Neural cell (in vitro differentiated cells): ENCODE measurements at regions not wholly inside any gene's neighbourhood (a gene's known extent, or its start where the extent isn't known, plus 50 kb on each side); places are given as distances from the start of the nearest gene placed in this dataset.
"Not testable (repeated sequence)": the region's sequence is repeated elsewhere in the genome, so short reads cannot be mapped to it uniquely, and the experiment has no call there.

ENCODE experiments used
- H2AFZ ChIP-seq: fragments of 200-600, 300-800 bp; sonication (generic), shearing (Covaris generic); 2 replicates; pipeline ENCODE4 v1.6.0; 2014; ENCODE audit warnings: low read depth, mild to moderate bottlenecking, antibody characterized with exemption, low read length, moderate library complexity
- H3F3A ChIP-seq: fragments of 200-600 bp; shearing (Covaris generic); 2 replicates; pipeline ENCODE4 v1.6.1; 2016; ENCODE audit warnings: mild to moderate bottlenecking, moderate library complexity, mixed read lengths, antibody characterized with exemption, low read length; ENCODE audit not compliant: insufficient read depth, poor library complexity, severe bottlenecking
- H3K27ac ChIP-seq: fragments of 200-600, 300-800 bp; sonication (generic), shearing (Covaris generic); 2 replicates; pipeline ENCODE4 v1.5.1; 2014; ENCODE audit warnings: mild to moderate bottlenecking, low read length, moderate library complexity
- H3K27me3 ChIP-seq: fragments of 300-800, 200-600 bp; sonication (generic), shearing (Covaris generic); 2 replicates; pipeline ENCODE4 v1.6.0; 2014; ENCODE audit warnings: mild to moderate bottlenecking, low read depth, low read length, moderate library complexity; ENCODE audit not compliant: insufficient read depth
- H3K36me3 ChIP-seq: fragments of 300-800, 200-600 bp; sonication (generic), shearing (Covaris generic); 2 replicates; pipeline ENCODE4 v1.5.1; 2014; ENCODE audit warnings: mild to moderate bottlenecking, antibody characterized with exemption, low read length, moderate library complexity; ENCODE audit not compliant: insufficient read depth
- H3K4me2 ChIP-seq: fragments of 300-800, 200-600 bp; sonication (generic), shearing (Covaris generic); 2 replicates; pipeline ENCODE4 v1.6.0; 2014; ENCODE audit warnings: mild to moderate bottlenecking, low read length
- H3K4me3 ChIP-seq: fragments of 300-800, 200-600 bp; sonication (generic), shearing (Covaris generic); 2 replicates; pipeline ENCODE4 v1.5.1; 2014; ENCODE audit warnings: mild to moderate bottlenecking, low read length, moderate library complexity
- H3K79me2 ChIP-seq: fragments of 200-600 bp; shearing (Covaris generic); replicated peaks from 2 replicates; pipeline ENCODE4 v1.6.0; 2014; ENCODE audit warnings: mild to moderate bottlenecking, low read length, moderate library complexity; ENCODE audit not compliant: insufficient read depth
- H3K9ac ChIP-seq: fragments of 300-800, 200-600 bp; sonication (generic), shearing (Covaris generic); 2 replicates; pipeline ENCODE4 v1.6.1; 2016; ENCODE audit warnings: mild to moderate bottlenecking, low read length, mixed read lengths
- H3K9me2 ChIP-seq: fragments of 200-600 bp; shearing (Covaris generic); 2 replicates; pipeline ENCODE4 v1.6.1; 2016; ENCODE audit warnings: mild to moderate bottlenecking, low read length, mixed read lengths; ENCODE audit not compliant: insufficient read depth
- H3K9me3 ChIP-seq: fragments of 200-600, 300-800 bp; sonication (generic), shearing (Covaris generic); 2 replicates; pipeline ENCODE4 v1.6.1; 2016; ENCODE audit warnings: mild to moderate bottlenecking, mixed run types, low read length, moderate library complexity, mixed read lengths
- H4K20me1 ChIP-seq: fragments of 200-600 bp; shearing (Covaris generic); 2 replicates; pipeline ENCODE4 v1.6.1; 2016; ENCODE audit warnings: mild to moderate bottlenecking, mixed run types; ENCODE audit not compliant: insufficient read depth
- CTCF ChIP-seq: fragments of 450-650 bp; IDR thresholded peaks from 2 replicates; pipeline ENCODE4 v1.5.1; 2014; ENCODE audit warnings: antibody characterized with exemption, mild to moderate bottlenecking, moderate library complexity; ENCODE audit not compliant: poor library complexity, severe bottlenecking
- EP300 ChIP-seq: fragments of 450-650 bp; conservative IDR thresholded peaks from 2 replicates; pipeline ENCODE4 v1.6.1; 2014; ENCODE audit warnings: antibody characterized with exemption, mild to moderate bottlenecking, moderate library complexity; ENCODE audit not compliant: poor library complexity, severe bottlenecking
- EZH2 ChIP-seq: fragments of 200-600, 300-800 bp; shearing (Covaris generic), sonication (generic); IDR thresholded peaks from 2 replicates; pipeline ENCODE4 v1.6.1; 2014; ENCODE audit warnings: antibody characterized with exemption, low read length, borderline replicate concordance, mild to moderate bottlenecking; ENCODE audit not compliant: insufficient read depth, poor library complexity, severe bottlenecking
- MXI1 ChIP-seq: fragments of 450-650 bp; conservative IDR thresholded peaks from 2 replicates; pipeline ENCODE4 v1.6.1; 2014; ENCODE audit warnings: antibody characterized with exemption, mild to moderate bottlenecking; ENCODE audit not compliant: poor library complexity, severe bottlenecking
- POLR2AphosphoS5 ChIP-seq: IDR thresholded peaks from 2 replicates; pipeline ENCODE4 v1.6.1; 2012
- RAD21 ChIP-seq: fragments of 450-650 bp; conservative IDR thresholded peaks from 2 replicates; pipeline ENCODE4 v1.6.1; 2014; ENCODE audit warnings: antibody characterized with exemption, mild to moderate bottlenecking, moderate library complexity
- REST ChIP-seq: IDR thresholded peaks from 2 replicates; pipeline ENCODE4 v1.6.1; 2012; ENCODE audit warnings: borderline replicate concordance
- SMC3 ChIP-seq: fragments of 450-650 bp; conservative IDR thresholded peaks from 2 replicates; pipeline ENCODE4 v1.6.1; 2014; ENCODE audit warnings: antibody characterized with exemption, mild to moderate bottlenecking, moderate library complexity; ENCODE audit not compliant: poor library complexity
- TAF1 ChIP-seq: IDR thresholded peaks from 2 replicates; pipeline ENCODE4 v1.6.1; 2012; ENCODE audit warnings: low read depth

GRCh38 chr6:48641544-48641943 lies 530.5 kb upstream of the PTCHD4 start:
- Histone ChIP-seq H2AFZ (no peak overlapping the region), H3K27ac (no peak overlapping the region), H3K4me3 (no peak overlapping the region), H3K9ac (no peak overlapping the region), H3K9me2 (no peaks in the 10 kb centered on the region), H3K36me3 (no peaks in the 10 kb centered on the region), H3K4me2 (no peak overlapping the region), H4K20me1 (no peaks in the 10 kb centered on the region), H3K79me2 (no peaks in the 10 kb centered on the region), H3K27me3 (no peaks in the 10 kb centered on the region), H3F3A (no peaks in the 10 kb centered on the region), H3K9me3 (no peaks in the 10 kb centered on the region)
- no peak for TF ChIP-seq RAD21
- no peak for TF ChIP-seq EP300
- no peak for TF ChIP-seq POLR2AphosphoS5
- no peak for TF ChIP-seq TAF1
- TF ChIP-seq EZH2: no peak
- no peak for TF ChIP-seq CTCF
- no peak for TF ChIP-seq MXI1
- no peak for TF ChIP-seq REST
- TF ChIP-seq SMC3: no peak

GRCh38 chr6:48638796-48639195 lies 527.8 kb upstream of the PTCHD4 start:
- not testable (repeated sequence) for H3F3A ChIP-seq, H2AFZ ChIP-seq, H4K20me1 ChIP-seq, H3K4me3 ChIP-seq, H3K4me2 ChIP-seq, H3K9me3 ChIP-seq, H3K36me3 ChIP-seq, H3K27ac ChIP-seq, H3K79me2 ChIP-seq, H3K9ac ChIP-seq, H3K9me2 ChIP-seq, H3K27me3 ChIP-seq

GRCh38 chr6:48630511-48630910 lies 519.5 kb upstream of the PTCHD4 start:
- H3K27ac ChIP-seq: no peak overlapping the region
- no peaks in the 10 kb centered on the region for H3K79me2 ChIP-seq
- no peak for TF ChIP-seq EZH2
- no peak for TF ChIP-seq MXI1
- H3K9me2 ChIP-seq: no peaks in the 10 kb centered on the region
- H3K36me3 ChIP-seq: no peaks in the 10 kb centered on the region
- H4K20me1 ChIP-seq: no peaks in the 10 kb centered on the region
- H3K4me2 ChIP-seq: no peak overlapping the region
- H3K9me3 ChIP-seq: no peaks in the 10 kb centered on the region
- H3K4me3 ChIP-seq: no peak overlapping the region
- no peaks in the 10 kb centered on the region for H3K27me3 ChIP-seq
- H2AFZ ChIP-seq: no peak overlapping the region
- no peak overlapping the region for H3K9ac ChIP-seq
- no peaks in the 10 kb centered on the region for H3F3A ChIP-seq
